KMS-11 (cell line): ENCODE measurements at regions not wholly inside any gene's neighbourhood (a gene's known extent, or its start where the extent isn't known, plus 50 kb on each side); places are given as distances from the start of the nearest gene placed in this dataset.

Experiments used
- H2AFZ ChIP-seq: fragments of 200-600 bp; sonication (generic); 2 replicates; pipeline ENCODE4 v1.6.1; 2016; ENCODE audit warnings: antibody characterized with exemption, mixed run types, low read depth
- H3K27ac ChIP-seq: fragments of 200-600 bp; sonication (generic); 2 replicates; pipeline ENCODE4 v1.6.1; 2016; ENCODE audit warnings: mild to moderate bottlenecking, mixed run types
- H3K27me3 ChIP-seq: fragments of 200-600 bp; sonication (generic); 2 replicates; pipeline ENCODE4 v1.6.1; 2017; ENCODE audit warnings: mild to moderate bottlenecking, low read depth, mixed run types, moderate library complexity; ENCODE audit not compliant: insufficient read depth
- H3K36me3 ChIP-seq: fragments of 200-600 bp; sonication (generic); 2 replicates; pipeline ENCODE4 v1.6.1; 2017; ENCODE audit warnings: mild to moderate bottlenecking, mixed run types; ENCODE audit not compliant: insufficient read depth
- H3K4me1 ChIP-seq: fragments of 200-600 bp; sonication (generic); 2 replicates; pipeline ENCODE4 v1.6.1; 2016; ENCODE audit warnings: mild to moderate bottlenecking, low read depth, mixed run types; ENCODE audit not compliant: poor library complexity, severe bottlenecking
- H3K4me2 ChIP-seq: fragments of 200-600 bp; sonication (generic); 2 replicates; pipeline ENCODE4 v1.7.0; 2016; ENCODE audit warnings: mild to moderate bottlenecking, mixed run types
- H3K4me3 ChIP-seq: fragments of 200-600 bp; sonication (generic); IDR thresholded peaks from 2 replicates; pipeline ENCODE4 v1.6.1; 2017; ENCODE audit warnings: low read depth, low read length, mixed read lengths; ENCODE audit not compliant: insufficient read depth
- H3K79me2 ChIP-seq: fragments of 200-600 bp; sonication (generic); 2 replicates; pipeline ENCODE4 v1.6.1; 2016; ENCODE audit warnings: low read depth, mixed run types; ENCODE audit not compliant: insufficient read depth
- H3K9ac ChIP-seq: fragments of 200-600 bp; sonication (generic); 2 replicates; pipeline ENCODE4 v1.6.1; 2016; ENCODE audit warnings: mild to moderate bottlenecking, mixed run types
- H4K20me1 ChIP-seq: fragments of 200-600 bp; sonication (generic); 2 replicates; pipeline ENCODE4 v1.6.1; 2016; ENCODE audit warnings: mild to moderate bottlenecking, mixed run types; ENCODE audit not compliant: insufficient read depth
- CTCF ChIP-seq: fragments of 200-600 bp; sonication (generic); conservative IDR thresholded peaks from 2 replicates; pipeline ENCODE4 v1.6.1; 2017; ENCODE audit warnings: low read depth, mild to moderate bottlenecking, antibody characterized with exemption, low read length, moderate library complexity, mixed read lengths

- Histone ChIP-seq H3K4me2 (no peak overlapping the region), H3K27ac (no peak overlapping the region), H3K79me2 (no peaks in the 10 kb centered on the region), H3K9ac (no peak overlapping the region), H4K20me1 (no peaks in the 10 kb centered on the region), H2AFZ (no peak overlapping the region), H3K4me1 (no peaks in the 10 kb centered on the region), H3K4me3 (no peak overlapping the region), H3K36me3 (no peaks in the 10 kb centered on the region), H3K27me3 (no peaks in the 10 kb centered on the region)
- no peak for TF ChIP-seq CTCF
These were observed 387.4 kb upstream of the CELF2 start for GRCh38 chr10:10630281-10630680.

- Histone ChIP-seq H3K4me2 (no peak overlapping the region), H2AFZ (no peak overlapping the region), H3K4me3 (no peak overlapping the region), H3K9ac (no peak overlapping the region), H3K79me2 (no peaks in the 10 kb centered on the region), H3K4me1 (no peaks in the 10 kb centered on the region), H3K27ac (no peak overlapping the region), H4K20me1 (no peaks in the 10 kb centered on the region), H3K27me3 (no peaks in the 10 kb centered on the region), H3K36me3 (no peaks in the 10 kb centered on the region)
- TF ChIP-seq CTCF = no peak
These were observed 386.9 kb upstream of the CELF2 start for GRCh38 chr10:10630782-10631181.

GRCh38 chr10:10642189-10642588 is 375.5 kb upstream of the CELF2 start:
- H3K36me3 ChIP-seq = no peaks in the 10 kb centered on the region
- H3K9ac ChIP-seq = no peak overlapping the region
- H4K20me1 ChIP-seq = no peaks in the 10 kb centered on the region
- H3K4me3 ChIP-seq = no peak overlapping the region
- H3K4me1 ChIP-seq = no peaks in the 10 kb centered on the region
- H3K27ac ChIP-seq = no peak overlapping the region
- H3K27me3 ChIP-seq = no peaks in the 10 kb centered on the region
- no peaks in the 10 kb centered on the region for H3K79me2 ChIP-seq
- H3K4me2 ChIP-seq = no peak overlapping the region
- TF ChIP-seq CTCF = no peak
- no peak overlapping the region for H2AFZ ChIP-seq

DNA sequence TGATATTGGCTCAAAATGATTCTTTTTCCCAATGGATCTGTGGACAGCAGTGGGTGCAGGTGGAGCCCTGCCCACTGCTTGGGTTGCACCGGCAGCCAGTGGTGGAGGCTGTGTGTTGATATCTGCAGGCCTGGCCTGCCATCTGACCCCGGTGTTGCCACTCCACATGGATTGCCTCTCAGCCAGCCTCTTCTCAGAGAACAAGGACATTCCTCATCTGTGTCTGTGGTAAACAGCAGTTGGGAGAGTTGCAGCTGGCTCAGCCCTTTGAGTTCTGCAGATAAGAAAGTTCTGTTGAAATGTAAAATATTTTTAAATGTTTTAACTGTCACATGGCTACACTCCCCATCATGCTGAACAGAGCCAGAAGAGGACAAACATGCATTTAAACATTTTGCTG is 374.9 kb upstream of the CELF2 start:
- Histone ChIP-seq H3K4me1 (no peaks in the 10 kb centered on the region), H3K27me3 (no peaks in the 10 kb centered on the region), H4K20me1 (no peaks in the 10 kb centered on the region), H2AFZ (no peak overlapping the region), H3K4me2 (no peak overlapping the region), H3K27ac (no peak overlapping the region), H3K9ac (no peak overlapping the region), H3K79me2 (no peaks in the 10 kb centered on the region), H3K36me3 (no peaks in the 10 kb centered on the region), H3K4me3 (no peak overlapping the region)
- no peak for TF ChIP-seq CTCF
